ENCODE measurements at regions not wholly inside any gene's neighbourhood (a gene's known extent, or its start where the extent isn't known, plus 50 kb on each side); places are given as distances from the start of the nearest gene placed in this dataset.

GRCh38 chr12:107510211-107510610 is 175.4 kb upstream of the PWP1 start:
- Mint-ChIP-seq H3K4me3 (no peak overlapping the region), H3K27me3 (ENCODE audit: insufficient read depth, low read depth, poor library complexity) (no peaks in the 10 kb centered on the region), H3K9me3 (no peaks in the 10 kb centered on the region; the same call in 2 of the 3 replicates), H3K27ac (no peak overlapping the region), H3K36me3 (ENCODE audit: low read depth) (no peaks in the 10 kb centered on the region), H3K4me1 (peaks cover 5% of the 10 kb centered on the region)
- ATAC-seq (no peak; the same call in 2 of the 3 replicates), DNase-seq (ENCODE audit: low spot score) (no peak)
- no peaks in the 10 kb centered on the region for H3K27me3 ChIP-seq (ENCODE audit: insufficient read depth)
- no peak overlapping the region for H3K4me2 ChIP-seq
- 0 out of 2 replicates have a peak, but pooled peaks cover 3% of the 10 kb centered on the region for H4K20me1 ChIP-seq (replicated peaks; ENCODE audit: insufficient read depth)
- no peaks in the 10 kb centered on the region for H3K4me1 ChIP-seq (ENCODE audit: insufficient read depth)
- H3K79me2 ChIP-seq (replicated peaks; ENCODE audit: insufficient read depth) = no peaks in the 10 kb centered on the region
- H3K9me2 ChIP-seq (ENCODE audit: insufficient read depth) = peaks cover 8% of the 10 kb centered on the region; the same call in 1 of the 2 replicates
- no peak overlapping the region for H3K27ac ChIP-seq (ENCODE audit: low read depth)
- H3F3A ChIP-seq (replicated peaks; ENCODE audit: low read depth) = no peaks in the 10 kb centered on the region
- H3K4me3 ChIP-seq = no peak overlapping the region
- TF ChIP-seq REST (IDR thresholded peaks at IDR 0.05; ENCODE audit: unreplicated experiment) (no peak), CTCF (conservative IDR thresholded peaks at IDR 0.05; ENCODE audit: low read depth in 2 of 2) (no peak), STAT1 (IDR thresholded peaks at IDR 0.05; ENCODE audit: unreplicated experiment) (no peak), ETS1 (IDR thresholded peaks at IDR 0.05) (no peak), NANOG (IDR thresholded peaks at IDR 0.05; ENCODE audit: borderline replicate concordance) (no peak), EZH2phosphoT487 (IDR thresholded peaks at IDR 0.05; ENCODE audit: unreplicated experiment) (no peak), EZH2 (IDR thresholded peaks at IDR 0.05; ENCODE audit: low read depth, unreplicated experiment) (no peak), ZNF331 (CRISPR knock-in tag; IDR thresholded peaks at IDR 0.05; ENCODE audit: low read depth) (no peak), CREB1 (CRISPR knock-in tag; IDR thresholded peaks at IDR 0.05; ENCODE audit: low read depth) (no peak), ZNF462 (CRISPR knock-in tag; IDR thresholded peaks at IDR 0.05) (no peak), POLR2AphosphoS5 (IDR thresholded peaks at IDR 0.05; ENCODE audit: low read depth) (no peak), ZNF114 (CRISPR knock-in tag; IDR thresholded peaks at IDR 0.05) (no peak), JUNB (IDR thresholded peaks at IDR 0.05; ENCODE audit: unreplicated experiment) (no peak)
- no peak overlapping the region for H2AFZ ChIP-seq
- H3K36me3 ChIP-seq (ENCODE audit: insufficient read depth) = no peaks in the 10 kb centered on the region

Measured in GM23338 (cell line).